ENCODE measurements at regions not wholly inside any gene's neighbourhood (a gene's known extent, or its start where the extent isn't known, plus 50 kb on each side); places are given as distances from the start of the nearest gene placed in this dataset.

- Histone ChIP-seq H3K27me3 (no peaks in the 10 kb centered on the region), H3K4me3 (no peak overlapping the region), H3K27ac (no peak overlapping the region), H3K36me3 (no peaks in the 10 kb centered on the region), H3K4me1 (no peaks in the 10 kb centered on the region), H3K9me3 (no peaks in the 10 kb centered on the region)
- no peak for DNase-seq (ENCODE audit: low spot score in 2 of 2)
- 0 to 28% methylated on average over 1 of the region's 1 CpG for WGBS, 2 donors
- TF ChIP-seq POLR2A (IDR thresholded peaks at IDR 0.05) (no peak), EP300 (IDR thresholded peaks at IDR 0.05) (no peak), CTCF (IDR thresholded peaks at IDR 0.05) (no peak)
Measured at GRCh38 chr4:52298444-52298843, 247.3 kb downstream of the SPATA18 start.

DNA sequence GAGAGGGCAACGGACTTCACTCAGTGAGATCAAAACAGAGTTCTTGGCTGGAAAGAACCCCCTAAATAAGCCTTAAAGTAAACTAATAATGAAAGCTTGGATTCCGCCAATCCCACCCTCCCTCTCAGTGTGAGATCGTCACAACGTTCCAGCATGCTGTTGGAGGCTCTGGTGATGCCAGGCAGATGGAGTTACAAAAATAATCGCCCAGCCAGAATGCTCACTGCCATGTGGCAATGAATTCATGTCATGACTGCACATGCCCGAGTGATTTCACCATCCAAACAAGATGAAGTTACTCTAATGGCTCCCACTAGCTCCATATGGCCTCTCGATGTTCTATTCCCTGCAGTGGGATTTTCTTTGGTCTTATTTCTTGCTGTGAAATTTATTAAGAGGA is 248.0 kb downstream of the SPATA18 start:
- no peak for TF ChIP-seq POLR2A (IDR thresholded peaks at IDR 0.05)
- TF ChIP-seq CTCF (IDR thresholded peaks at IDR 0.05): no peak
- no peak for TF ChIP-seq EP300 (IDR thresholded peaks at IDR 0.05)
- WGBS, 2 donors: 78 to 84% methylated on average over 7 of the region's 7 CpGs
- no peaks in the 10 kb centered on the region for H3K27me3 ChIP-seq
- no peaks in the 10 kb centered on the region for H3K4me1 ChIP-seq
- H3K4me3 ChIP-seq: no peak overlapping the region
- H3K36me3 ChIP-seq: no peaks in the 10 kb centered on the region
- H3K27ac ChIP-seq: no peak overlapping the region
- no peak for DNase-seq (ENCODE audit: low spot score in 2 of 2)
- H3K9me3 ChIP-seq: no peaks in the 10 kb centered on the region

DNA sequence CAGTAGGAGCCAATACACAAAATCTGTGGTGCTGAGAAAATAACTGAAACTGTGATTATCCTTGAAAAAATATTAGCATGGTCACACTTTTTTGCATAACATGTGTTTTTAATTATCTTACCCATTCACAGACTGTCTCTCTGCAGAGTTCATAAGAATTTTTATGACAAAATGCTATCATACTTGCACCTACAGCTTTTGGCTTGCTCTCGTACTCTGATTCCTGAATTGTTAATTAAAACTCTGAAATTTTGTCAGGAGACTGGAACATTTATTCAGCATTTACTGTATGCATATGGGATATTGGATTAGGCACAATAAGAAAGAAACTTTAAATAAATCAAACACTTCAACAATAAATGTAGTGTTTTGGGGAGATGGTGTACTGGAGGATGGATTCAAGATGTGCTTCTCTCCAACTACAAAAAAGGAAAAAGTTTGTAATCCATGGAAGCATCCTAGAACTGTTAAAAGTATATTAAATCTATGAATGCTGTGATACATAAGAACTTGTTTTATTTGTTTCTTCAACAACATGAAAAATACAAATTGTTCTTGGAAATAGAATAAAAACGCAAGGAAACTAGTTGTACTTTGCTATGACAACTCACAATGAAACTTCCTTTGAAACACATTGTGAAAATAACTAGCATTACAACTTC is 260.5 kb downstream of the SPATA18 start:
- Histone ChIP-seq H3K4me1 (no peaks in the 10 kb centered on the region), H3K9me3 (peaks cover 0 to 12% (median 0%) of the 10 kb centered on the region in 4 donors), H3K27ac (no peak overlapping the region), H3K4me3 (no peak overlapping the region), H3K27me3 (no peaks in the 10 kb centered on the region), H3K36me3 (no peaks in the 10 kb centered on the region)
- no peak for DNase-seq (ENCODE audit: low spot score in 2 of 2)
- no peak for TF ChIP-seq POLR2A (IDR thresholded peaks at IDR 0.05)
- no peak for TF ChIP-seq EP300 (IDR thresholded peaks at IDR 0.05)
- TF ChIP-seq CTCF (IDR thresholded peaks at IDR 0.05): no peak
- 65 to 78% methylated on average over 2 of the region's 2 CpGs for WGBS, 2 donors

GRCh38 chr4:52312722-52313121 is 261.6 kb downstream of the SPATA18 start:
- WGBS, 2 donors: 41 to 63% methylated on average over 2 of the region's 2 CpGs
- DNase-seq (ENCODE audit: low spot score in 2 of 2): no peak
- H3K27me3 ChIP-seq: no peaks in the 10 kb centered on the region
- H3K9me3 ChIP-seq: peaks cover 0 to 6% (median 0%) of the 10 kb centered on the region in 4 donors
- H3K36me3 ChIP-seq: no peaks in the 10 kb centered on the region
- no peak overlapping the region for H3K27ac ChIP-seq
- no peak overlapping the region for H3K4me3 ChIP-seq
- no peaks in the 10 kb centered on the region for H3K4me1 ChIP-seq
- TF ChIP-seq CTCF (IDR thresholded peaks at IDR 0.05) (no peak), EP300 (IDR thresholded peaks at IDR 0.05) (no peak), POLR2A (IDR thresholded peaks at IDR 0.05) (no peak)

GRCh38 chr4:52317361-52317879 is 266.3 kb downstream of the SPATA18 start:
- H3K27me3 ChIP-seq: no peaks in the 10 kb centered on the region
- no peak overlapping the region for H3K4me3 ChIP-seq
- DNase-seq (ENCODE audit: low spot score in 2 of 2): no peak
- H3K4me1 ChIP-seq: no peaks in the 10 kb centered on the region
- 54 to 64% methylated on average over 3 of the region's 3 CpGs for WGBS, 2 donors
- TF ChIP-seq EP300 (IDR thresholded peaks at IDR 0.05) (no peak), POLR2A (IDR thresholded peaks at IDR 0.05) (no peak)
- H3K9me3 ChIP-seq: no peaks in the 10 kb centered on the region
- no peaks in the 10 kb centered on the region for H3K36me3 ChIP-seq
- H3K27ac ChIP-seq: no peak overlapping the region
